NT2/D1 (cell line): ENCODE measurements at regions not wholly inside any gene's neighbourhood (a gene's known extent, or its start where the extent isn't known, plus 50 kb on each side); places are given as distances from the start of the nearest gene placed in this dataset.
"Not testable (repeated sequence)": the region's sequence is repeated elsewhere in the genome, so short reads cannot be mapped to it uniquely, and the experiment has no call there.

Source experiments
- YY1 ChIP-seq: IDR thresholded peaks from 2 replicates; pipeline ENCODE4 v1.6.1; 2011; ENCODE audit not compliant: insufficient read length, insufficient read depth
- ZNF274 ChIP-seq: IDR thresholded peaks from 2 replicates; pipeline ENCODE4 v1.6.1; 2011; ENCODE audit warnings: mild to moderate bottlenecking, low read depth, low read length

DNA sequence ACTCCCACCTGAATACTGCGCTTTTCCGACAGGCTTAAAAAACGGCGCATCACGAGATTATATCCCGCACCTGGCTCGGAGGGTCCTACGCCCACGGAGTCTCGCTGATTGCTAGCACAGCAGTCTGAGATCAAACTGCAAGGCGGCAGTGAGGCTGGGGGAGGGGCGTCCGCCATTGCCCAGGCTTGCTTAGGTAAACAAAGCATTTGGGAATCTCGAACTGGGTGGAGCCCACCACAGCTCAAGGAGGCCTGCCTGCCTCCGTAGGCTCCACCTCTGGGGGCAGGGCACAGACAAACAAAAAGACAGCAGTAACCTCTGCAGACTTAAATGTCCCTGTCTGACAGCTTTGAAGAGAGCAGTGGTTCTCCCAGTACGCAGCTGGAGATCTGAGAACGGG lies 976.2 kb upstream of the TMEFF2 start:
- not testable (repeated sequence) for TF ChIP-seq YY1, ZNF274
